Cardiac fibroblast (primary cell): ENCODE measurements at regions not wholly inside any gene's neighbourhood (a gene's known extent, or its start where the extent isn't known, plus 50 kb on each side); places are given as distances from the start of the nearest gene placed in this dataset.

Source experiments
- DNase-seq, 2 donors: peaks; one replicate each; pipeline versions ENCODE4 v3.0.0 to v3.0.0-alpha.2; 2010; ENCODE audit warnings: low read depth in 2 of 2
- H3K4me3 ChIP-seq, 2 donors: replicated peaks in 1 of 2; 1 replicate in 1 of 2; 2 replicates in 1 of 2; pipeline ENCODE4 v1.5.1; 2011; ENCODE audit warnings: low read depth in 2 of 2, low read length in 2 of 2, mild to moderate bottlenecking in 2 of 2, moderate library complexity in 1 of 2
- CTCF ChIP-seq: IDR thresholded peaks from one replicate; pipeline ENCODE4 v1.5.1; 2011; ENCODE audit warnings: low read depth, mild to moderate bottlenecking, low read length, inconsistent platforms

- DNase-seq, result no peak
- no peak for TF ChIP-seq CTCF
- H3K4me3 ChIP-seq, result no peak overlapping the region
Observed at GRCh38 chr12:110971936-110972335, 51.6 kb upstream of the MYL2 start.

GRCh38 chr12:110971189-110971920 lies 51.0 kb upstream of the MYL2 start:
- no peak overlapping the region for H3K4me3 ChIP-seq
- TF ChIP-seq CTCF, result no peak
- DNase-seq, result no peak
